Thyroid gland (tissue), 4 donors: ENCODE measurements at regions not wholly inside any gene's neighbourhood (a gene's known extent, or its start where the extent isn't known, plus 50 kb on each side); places are given as distances from the start of the nearest gene placed in this dataset.

Source experiments
- CTCF ChIP-seq, 6 experiments: fragments of 200-600 bp in 3 of 6; fragments of 450-650 bp in 3 of 6; sonication (generic) in 3 of 6; IDR thresholded peaks; one replicate each; pipeline ENCODE4 v1.5.1; 2016 to 2019; ENCODE audit warnings: antibody characterized with exemption in 6 of 6, mild to moderate bottlenecking in 2 of 6, inconsistent platforms in 1 of 6, moderate library complexity in 1 of 6
- POLR2A ChIP-seq, 2 donors: fragments of 450-650 bp; IDR thresholded peaks; one replicate each; pipeline ENCODE4 v1.6.1; 2017; ENCODE audit warnings: antibody characterized with exemption in 2 of 2, mild to moderate bottlenecking in 2 of 2, moderate library complexity in 1 of 2

- TF ChIP-seq CTCF (IDR thresholded peaks at IDR 0.05) = no peak
- TF ChIP-seq POLR2A (IDR thresholded peaks at IDR 0.05) = no peak
These were observed 72.1 kb upstream of the FAM241A start for GRCh38 chr4:112073181-112073580.
